ENCODE measurements at regions not wholly inside any gene's neighbourhood (a gene's known extent, or its start where the extent isn't known, plus 50 kb on each side); places are given as distances from the start of the nearest gene placed in this dataset.

DNA sequence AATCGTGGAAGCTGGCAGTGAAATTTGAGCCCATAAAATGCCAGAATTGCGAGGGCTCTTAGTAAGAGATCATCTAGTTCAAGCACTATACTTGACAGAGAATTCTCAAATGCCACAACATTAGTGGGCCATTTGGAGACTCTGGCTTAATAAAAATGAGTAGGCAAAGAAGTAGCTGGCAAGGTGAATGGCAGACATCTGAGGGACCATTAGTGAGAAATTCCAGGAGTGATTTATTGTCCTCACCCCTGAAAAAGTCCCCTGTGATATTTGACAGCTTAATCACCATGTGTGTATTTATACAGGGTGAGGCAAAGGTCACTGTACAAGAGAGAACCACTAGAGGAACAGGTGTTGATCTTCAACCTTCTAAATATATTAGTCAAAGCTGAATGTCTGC lies 207.5 kb downstream of the CHRDL1 start:
- no peaks in the 10 kb centered on the region for H3K79me2 ChIP-seq (ENCODE audit: insufficient read depth, low read length)
- no peak overlapping the region for H3K27ac ChIP-seq (ENCODE audit: low read depth, low read length)
- H3K4me3 ChIP-seq (ENCODE audit: insufficient read depth, low read length), result no peak overlapping the region
- no peaks in the 10 kb centered on the region for H3K36me3 ChIP-seq (ENCODE audit: insufficient read depth, low read length)
- peaks cover 9% of the 10 kb centered on the region for H3K27me3 ChIP-seq (ENCODE audit: insufficient read depth, low read length)
- no peak overlapping the region for H2AFZ ChIP-seq (ENCODE audit: low read length)
- no peak overlapping the region for H3K4me2 ChIP-seq (ENCODE audit: insufficient read depth, low read length)
- no peaks in the 10 kb centered on the region for H3K9me3 ChIP-seq (ENCODE audit: low read depth, low read length)
- TF ChIP-seq, protein P1, sequence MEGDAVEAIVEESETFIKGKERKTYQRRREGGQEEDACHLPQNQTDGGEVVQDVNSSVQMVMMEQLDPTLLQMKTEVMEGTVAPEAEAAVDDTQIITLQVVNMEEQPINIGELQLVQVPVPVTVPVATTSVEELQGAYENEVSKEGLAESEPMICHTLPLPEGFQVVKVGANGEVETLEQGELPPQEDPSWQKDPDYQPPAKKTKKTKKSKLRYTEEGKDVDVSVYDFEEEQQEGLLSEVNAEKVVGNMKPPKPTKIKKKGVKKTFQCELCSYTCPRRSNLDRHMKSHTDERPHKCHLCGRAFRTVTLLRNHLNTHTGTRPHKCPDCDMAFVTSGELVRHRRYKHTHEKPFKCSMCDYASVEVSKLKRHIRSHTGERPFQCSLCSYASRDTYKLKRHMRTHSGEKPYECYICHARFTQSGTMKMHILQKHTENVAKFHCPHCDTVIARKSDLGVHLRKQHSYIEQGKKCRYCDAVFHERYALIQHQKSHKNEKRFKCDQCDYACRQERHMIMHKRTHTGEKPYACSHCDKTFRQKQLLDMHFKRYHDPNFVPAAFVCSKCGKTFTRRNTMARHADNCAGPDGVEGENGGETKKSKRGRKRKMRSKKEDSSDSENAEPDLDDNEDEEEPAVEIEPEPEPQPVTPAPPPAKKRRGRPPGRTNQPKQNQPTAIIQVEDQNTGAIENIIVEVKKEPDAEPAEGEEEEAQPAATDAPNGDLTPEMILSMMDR (IDR thresholded peaks at IDR 0.05; ENCODE audit: extremely low read depth, low read depth, low read length), result no peak
- DNase-seq (ENCODE audit: insufficient read length, low spot score, missing footprints), result no peak
- no peaks in the 10 kb centered on the region for H4K20me1 ChIP-seq (ENCODE audit: insufficient read depth, low read length)
- no peaks in the 10 kb centered on the region for H3K4me1 ChIP-seq (ENCODE audit: insufficient read depth, low read length)

DNA sequence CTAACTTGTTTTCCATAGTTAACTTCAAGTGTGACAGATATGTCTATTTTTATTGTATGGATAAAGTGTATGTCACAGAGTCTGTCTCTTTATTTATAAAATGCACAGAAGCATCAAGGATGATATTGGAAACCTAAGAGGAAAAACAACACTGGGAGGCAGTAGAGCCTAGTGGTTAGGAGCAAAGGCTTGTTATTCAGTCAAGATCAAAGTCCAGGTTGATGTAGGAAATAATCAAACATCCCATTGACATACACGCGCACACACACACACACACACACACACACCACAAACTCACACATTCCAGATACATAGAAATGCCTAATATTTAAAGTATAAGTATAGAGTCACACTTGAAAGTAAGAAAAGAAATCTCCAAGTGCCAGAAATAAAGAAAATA lies 206.8 kb downstream of the CHRDL1 start:
- TF ChIP-seq, protein P1 (IDR thresholded peaks at IDR 0.05; ENCODE audit: extremely low read depth, low read depth, low read length), result no peak
- H3K79me2 ChIP-seq (ENCODE audit: insufficient read depth, low read length), result no peaks in the 10 kb centered on the region
- H3K36me3 ChIP-seq (ENCODE audit: insufficient read depth, low read length), result no peaks in the 10 kb centered on the region
- H2AFZ ChIP-seq (ENCODE audit: low read length), result no peak overlapping the region
- peaks cover 9% of the 10 kb centered on the region for H3K27me3 ChIP-seq (ENCODE audit: insufficient read depth, low read length)
- no peak overlapping the region for H3K4me3 ChIP-seq (ENCODE audit: insufficient read depth, low read length)
- no peak for DNase-seq (ENCODE audit: insufficient read length, low spot score, missing footprints)
- no peaks in the 10 kb centered on the region for H3K4me1 ChIP-seq (ENCODE audit: insufficient read depth, low read length)
- no peaks in the 10 kb centered on the region for H4K20me1 ChIP-seq (ENCODE audit: insufficient read depth, low read length)
- no peaks in the 10 kb centered on the region for H3K9me3 ChIP-seq (ENCODE audit: low read depth, low read length)
- no peak overlapping the region for H3K4me2 ChIP-seq (ENCODE audit: insufficient read depth, low read length)
- no peak overlapping the region for H3K27ac ChIP-seq (ENCODE audit: low read depth, low read length)

DNA sequence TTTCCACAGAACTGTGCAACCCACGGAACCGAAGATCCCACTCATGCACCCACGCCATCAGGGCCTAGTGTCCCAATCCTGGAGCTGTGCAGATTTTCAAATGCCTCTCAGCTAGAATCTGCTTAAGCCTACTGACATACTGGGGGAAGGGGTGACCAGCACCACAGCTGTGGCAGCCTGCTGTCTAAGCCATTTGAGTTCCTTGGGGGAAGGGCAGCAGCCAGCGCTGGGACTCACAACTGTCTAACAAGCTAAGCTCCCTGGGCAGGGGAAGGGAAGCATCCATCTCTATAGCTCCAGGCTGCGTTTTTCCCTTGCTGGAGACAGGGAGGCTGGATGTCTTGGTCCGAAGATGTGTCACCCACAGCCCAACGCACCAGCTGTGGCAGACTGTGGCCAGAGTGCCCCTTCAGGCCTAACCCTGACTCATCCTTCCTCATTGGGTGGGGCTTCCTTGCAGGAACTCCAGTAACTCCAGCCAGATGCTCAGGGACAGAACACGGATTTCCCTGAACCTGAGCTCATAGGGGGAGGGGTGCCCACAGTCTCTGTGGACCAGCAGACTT lies 194.8 kb downstream of the CHRDL1 start:
- Histone ChIP-seq H3K36me3 (ENCODE audit: insufficient read depth, low read length) (no peaks in the 10 kb centered on the region), H3K4me2 (ENCODE audit: insufficient read depth, low read length) (no peak overlapping the region), H3K27ac (ENCODE audit: low read depth, low read length) (no peak overlapping the region), H3K79me2 (ENCODE audit: insufficient read depth, low read length) (no peaks in the 10 kb centered on the region), H3K4me1 (ENCODE audit: insufficient read depth, low read length) (no peaks in the 10 kb centered on the region), H3K27me3 (ENCODE audit: insufficient read depth, low read length) (no peaks in the 10 kb centered on the region), H2AFZ (ENCODE audit: low read length) (no peak overlapping the region), H3K9me3 (ENCODE audit: low read depth, low read length) (no peaks in the 10 kb centered on the region), H4K20me1 (ENCODE audit: insufficient read depth, low read length) (no peaks in the 10 kb centered on the region), H3K4me3 (ENCODE audit: insufficient read depth, low read length) (no peak overlapping the region)
- TF ChIP-seq, protein P1 (IDR thresholded peaks at IDR 0.05; ENCODE audit: extremely low read depth, low read depth, low read length), result no peak
- DNase-seq (ENCODE audit: insufficient read length, low spot score, missing footprints), result peak; percentile 30

DNA sequence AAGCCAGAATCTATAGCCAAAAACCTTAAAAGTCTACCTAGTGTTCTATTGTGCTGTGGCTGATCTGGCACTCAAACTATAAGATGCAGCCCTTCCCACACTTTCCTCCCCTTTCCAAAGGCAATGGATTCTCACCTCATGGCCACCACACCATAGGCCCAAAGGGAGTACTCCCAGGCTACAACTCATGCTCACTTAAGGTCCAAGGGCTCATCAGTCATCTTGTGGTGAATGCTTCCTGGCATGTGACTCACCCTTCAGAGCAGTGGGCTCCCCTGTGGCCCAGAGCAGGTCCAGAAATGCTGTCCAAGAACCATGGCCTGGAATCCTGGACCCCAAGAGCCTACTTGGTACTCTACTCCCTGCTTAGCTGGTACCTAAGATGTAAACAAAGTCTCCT lies 181.0 kb downstream of the CHRDL1 start:
- no peak overlapping the region for H2AFZ ChIP-seq (ENCODE audit: low read length)
- no peak overlapping the region for H3K4me3 ChIP-seq (ENCODE audit: insufficient read depth, low read length)
- no peaks in the 10 kb centered on the region for H3K9me3 ChIP-seq (ENCODE audit: low read depth, low read length)
- H3K27me3 ChIP-seq (ENCODE audit: insufficient read depth, low read length), result no peaks in the 10 kb centered on the region
- no peak for DNase-seq (ENCODE audit: insufficient read length, low spot score, missing footprints)
- no peak overlapping the region for H3K27ac ChIP-seq (ENCODE audit: low read depth, low read length)
- no peak overlapping the region for H3K4me2 ChIP-seq (ENCODE audit: insufficient read depth, low read length)
- no peaks in the 10 kb centered on the region for H3K4me1 ChIP-seq (ENCODE audit: insufficient read depth, low read length)
- no peaks in the 10 kb centered on the region for H3K36me3 ChIP-seq (ENCODE audit: insufficient read depth, low read length)
- no peaks in the 10 kb centered on the region for H4K20me1 ChIP-seq (ENCODE audit: insufficient read depth, low read length)
- no peaks in the 10 kb centered on the region for H3K79me2 ChIP-seq (ENCODE audit: insufficient read depth, low read length)
- TF ChIP-seq, protein P1 (IDR thresholded peaks at IDR 0.05; ENCODE audit: extremely low read depth, low read depth, low read length), result no peak

Measured in osteoblast (primary cell).